ENCODE measurements at regions not wholly inside any gene's neighbourhood (a gene's known extent, or its start where the extent isn't known, plus 50 kb on each side); places are given as distances from the start of the nearest gene placed in this dataset.

GRCh38 chr12:82008251-82008650 lies 249.1 kb upstream of the PPFIA2 start:
- no peak for TF ChIP-seq RAD21 (IDR thresholded peaks at IDR 0.05)
- TF ChIP-seq CTCF (IDR thresholded peaks at IDR 0.05; ENCODE audit: low read depth, low read length, missing input control), result no peak
- no peak for TF ChIP-seq YY1 (IDR thresholded peaks at IDR 0.05)
- TF ChIP-seq REST (IDR thresholded peaks at IDR 0.05), result no peak
- TF ChIP-seq TAF1 (conservative IDR thresholded peaks at IDR 0.05), result no peak
- TF ChIP-seq GABPA (IDR thresholded peaks at IDR 0.05 in 1 of 2, conservative IDR thresholded peaks at IDR 0.05 in 1 of 2), result no peak
- no peak for TF ChIP-seq MAX (IDR thresholded peaks at IDR 0.05)
- no peak for TF ChIP-seq ZBTB33 (IDR thresholded peaks at IDR 0.05)
- no peak for TF ChIP-seq SP1 (IDR thresholded peaks at IDR 0.05)
- no peak for TF ChIP-seq RXRA (IDR thresholded peaks at IDR 0.05)
- no peak for TF ChIP-seq NR2F2 (IDR thresholded peaks at IDR 0.05)
- TF ChIP-seq HNF4G (IDR thresholded peaks at IDR 0.05), result no peak
- TF ChIP-seq FOXA2 (IDR thresholded peaks at IDR 0.05), result no peak
- TF ChIP-seq JUND (IDR thresholded peaks at IDR 0.05), result no peak
